Stomach (tissue), 8 donors: ENCODE measurements at regions not wholly inside any gene's neighbourhood (a gene's known extent, or its start where the extent isn't known, plus 50 kb on each side); places are given as distances from the start of the nearest gene placed in this dataset.

ENCODE experiments used
- DNase-seq, 2 donors: peaks; one replicate each; pipeline versions ENCODE4 v3.0.0 to v3.0.0-alpha.2; 2013 to 2019
- H3K27ac ChIP-seq, 5 donors: fragments of 200-600 bp in 4 of 5; sonication (generic) in 4 of 5; one replicate each; pipeline ENCODE4 v1.5.1; 2013 to 2019; ENCODE audit warnings: mild to moderate bottlenecking in 1 of 5, moderate library complexity in 1 of 5
- H3K27me3 ChIP-seq, 3 donors: fragments of 200-600 bp; sonication (generic); one replicate each; pipeline ENCODE4 v1.5.1; 2017 to 2019; ENCODE audit warnings: mixed run types in 1 of 3
- H3K36me3 ChIP-seq, 4 donors: fragments of 200-600 bp; sonication (generic); 1 replicate in 3 of 4; 2 replicates in 1 of 4; pipeline ENCODE4 v1.5.1; 2016 to 2019
- H3K4me1 ChIP-seq, 4 donors: fragments of 200-600 bp; sonication (generic); one replicate each; pipeline ENCODE4 v1.5.1; 2016 to 2019
- H3K4me3 ChIP-seq, 4 donors: fragments of 200-600 bp; sonication (generic) in 3 of 4; one replicate each; pipeline ENCODE4 v1.5.1; 2016 to 2019; ENCODE audit warnings: mild to moderate bottlenecking in 1 of 4
- H3K9me3 ChIP-seq, 4 donors: fragments of 200-600 bp; sonication (generic); one replicate each; pipeline ENCODE4 v1.5.1; 2016 to 2019
- EP300 ChIP-seq: sonication (generic); formaldehyde crosslinking; IDR thresholded peaks from one replicate; pipeline ENCODE4 v1.6.1; 2017; ENCODE audit warnings: antibody characterized with exemption
- POLR2A ChIP-seq, 4 donors: fragments of 450-650 bp; IDR thresholded peaks; one replicate each; pipeline ENCODE4 v1.6.1; 2016; ENCODE audit warnings: antibody characterized with exemption in 4 of 4, control low read depth in 2 of 4, mild to moderate bottlenecking in 1 of 4, moderate library complexity in 1 of 4
- POLR2AphosphoS5 ChIP-seq, 3 donors: sonication (generic); formaldehyde crosslinking; IDR thresholded peaks; one replicate each; pipeline ENCODE4 v1.6.1; 2016; ENCODE audit warnings: antibody characterized with exemption in 3 of 3
- WGBS, 5 donors: extraction: QIAGEN DNeasy Blood & Tissue Kit in 3 of 5; methylation state at CpG; one replicate each; pipeline versions ENCODE4 v1.1.5 to v1.1.7; 2013 to 2018; 5-methylcytosine and 5-hydroxymethylcytosine counted together
- intact Hi-C: fragments of 100-400 bp; cut with DNase I; formaldehyde crosslinking; loops from one replicate; pipeline ENCODE4 v1.15.1; 2023; ENCODE audit warnings: low total_unique reads
- TF ChIP-seq, protein P1 (sequence below), 7 experiments: fragments of 450-650 bp in 4 of 7; fragments of 200-600 bp in 3 of 7; sonication (generic) in 3 of 7; IDR thresholded peaks; one replicate each; pipeline ENCODE4 v1.5.1; 2016 to 2019; ENCODE audit warnings: antibody characterized with exemption in 7 of 7, control low read depth in 2 of 7, mild to moderate bottlenecking in 1 of 7
- donor health status: healthy with polysubstance abuse.
- donor health status: Bipolar disorder and iron deficiency.
- donor health status: healthy.

GRCh38 chr17:13784434-13785095, 182.8 kb upstream of the HS3ST3A1 start:
- intact Hi-C loops: no loop called here
- Histone ChIP-seq H3K4me1 (no peaks in the 10 kb centered on the region), H3K9me3 (no peaks in the 10 kb centered on the region), H3K36me3 (no peaks in the 10 kb centered on the region), H3K27me3 (no peaks in the 10 kb centered on the region), H3K27ac (no peak overlapping the region), H3K4me3 (no peak overlapping the region)
- WGBS, 5 donors: 64 to 77% (median 67%) methylated on average over 7 of the region's 7 CpGs
- DNase-seq: no peak
- TF ChIP-seq POLR2AphosphoS5 (IDR thresholded peaks at IDR 0.05) (no peak), EP300 (no peak), POLR2A (IDR thresholded peaks at IDR 0.05) (no peak)
- TF ChIP-seq, protein P1, sequence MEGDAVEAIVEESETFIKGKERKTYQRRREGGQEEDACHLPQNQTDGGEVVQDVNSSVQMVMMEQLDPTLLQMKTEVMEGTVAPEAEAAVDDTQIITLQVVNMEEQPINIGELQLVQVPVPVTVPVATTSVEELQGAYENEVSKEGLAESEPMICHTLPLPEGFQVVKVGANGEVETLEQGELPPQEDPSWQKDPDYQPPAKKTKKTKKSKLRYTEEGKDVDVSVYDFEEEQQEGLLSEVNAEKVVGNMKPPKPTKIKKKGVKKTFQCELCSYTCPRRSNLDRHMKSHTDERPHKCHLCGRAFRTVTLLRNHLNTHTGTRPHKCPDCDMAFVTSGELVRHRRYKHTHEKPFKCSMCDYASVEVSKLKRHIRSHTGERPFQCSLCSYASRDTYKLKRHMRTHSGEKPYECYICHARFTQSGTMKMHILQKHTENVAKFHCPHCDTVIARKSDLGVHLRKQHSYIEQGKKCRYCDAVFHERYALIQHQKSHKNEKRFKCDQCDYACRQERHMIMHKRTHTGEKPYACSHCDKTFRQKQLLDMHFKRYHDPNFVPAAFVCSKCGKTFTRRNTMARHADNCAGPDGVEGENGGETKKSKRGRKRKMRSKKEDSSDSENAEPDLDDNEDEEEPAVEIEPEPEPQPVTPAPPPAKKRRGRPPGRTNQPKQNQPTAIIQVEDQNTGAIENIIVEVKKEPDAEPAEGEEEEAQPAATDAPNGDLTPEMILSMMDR (IDR thresholded peaks at IDR 0.05): no peak

- Histone ChIP-seq H3K4me1 (no peaks in the 10 kb centered on the region), H3K27me3 (no peaks in the 10 kb centered on the region), H3K9me3 (no peaks in the 10 kb centered on the region), H3K4me3 (no peak overlapping the region), H3K36me3 (no peaks in the 10 kb centered on the region), H3K27ac (no peak overlapping the region)
- TF ChIP-seq POLR2A (IDR thresholded peaks at IDR 0.05) (no peak), EP300 (no peak), POLR2AphosphoS5 (IDR thresholded peaks at IDR 0.05) (no peak)
- TF ChIP-seq, protein P1 (IDR thresholded peaks at IDR 0.05): no peak
- 72 to 81% (median 77%) methylated on average over 9 of the region's 9 CpGs for WGBS, 5 donors
- peak in 1 of 2 donors; percentile 20 for DNase-seq
- intact Hi-C loops: no loop called here
Observed at GRCh38 chr17:13785981-13786598, 184.4 kb upstream of the HS3ST3A1 start.

DNA sequence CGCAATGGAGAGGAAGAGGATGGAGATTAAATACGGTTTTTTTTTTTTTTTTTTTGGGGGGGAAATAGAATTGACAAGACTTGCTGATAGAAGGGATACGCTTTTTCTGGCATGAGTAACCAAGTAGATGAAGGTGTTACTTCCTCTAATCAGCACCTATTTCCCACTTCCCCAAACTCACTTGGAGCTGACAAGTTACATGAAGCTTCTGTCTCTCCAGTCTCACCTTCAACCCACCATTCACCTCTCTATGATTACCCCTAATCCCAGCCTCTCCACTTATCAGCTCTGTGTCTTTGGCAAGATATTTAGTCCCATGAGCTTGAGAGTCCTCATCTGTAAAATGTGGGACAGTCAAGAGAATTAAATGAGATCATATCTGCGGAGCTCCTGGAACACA, 185.9 kb upstream of the HS3ST3A1 start:
- TF ChIP-seq POLR2AphosphoS5 (IDR thresholded peaks at IDR 0.05): no peak
- TF ChIP-seq EP300: no peak
- TF ChIP-seq, protein P1 (IDR thresholded peaks at IDR 0.05): no peak
- no peak for TF ChIP-seq POLR2A (IDR thresholded peaks at IDR 0.05)
- Histone ChIP-seq H3K4me3 (no peak overlapping the region), H3K9me3 (no peaks in the 10 kb centered on the region), H3K27me3 (no peaks in the 10 kb centered on the region), H3K4me1 (no peaks in the 10 kb centered on the region), H3K27ac (no peak overlapping the region), H3K36me3 (no peaks in the 10 kb centered on the region)
- intact Hi-C loops: no loop called here
- WGBS, 5 donors: 60 to 83% (median 73%) methylated on average over 4 of the region's 4 CpGs
- DNase-seq: no peak

- no peaks in the 10 kb centered on the region for H3K9me3 ChIP-seq
- intact Hi-C loops: no loop called here
- WGBS, 5 donors: 46 to 67% (median 60%) methylated on average over 2 of the region's 2 CpGs
- H3K36me3 ChIP-seq: no peaks in the 10 kb centered on the region
- no peak overlapping the region for H3K4me3 ChIP-seq
- no peak for TF ChIP-seq POLR2A (IDR thresholded peaks at IDR 0.05)
- no peak for TF ChIP-seq EP300
- TF ChIP-seq, protein P1 (IDR thresholded peaks at IDR 0.05): no peak
- no peak for TF ChIP-seq POLR2AphosphoS5 (IDR thresholded peaks at IDR 0.05)
- no peaks in the 10 kb centered on the region for H3K4me1 ChIP-seq
- no peaks in the 10 kb centered on the region for H3K27me3 ChIP-seq
- no peak overlapping the region for H3K27ac ChIP-seq
- no peak for DNase-seq
Observed at GRCh38 chr17:13788385-13788784, 186.7 kb upstream of the HS3ST3A1 start.
